GM12878 (cell line): ENCODE measurements at regions not wholly inside any gene's neighbourhood (a gene's known extent, or its start where the extent isn't known, plus 50 kb on each side); places are given as distances from the start of the nearest gene placed in this dataset.

Experiments used
- E4F1 ChIP-seq: fragments of 450-650 bp; IDR thresholded peaks from 2 replicates; pipeline ENCODE4 v1.6.1; 2018; ENCODE audit warnings: borderline replicate concordance, mild to moderate bottlenecking; ENCODE audit not compliant: partially characterized antibody
- IRF3 ChIP-seq: fragments of 450-650 bp; IDR thresholded peaks from 2 replicates; pipeline ENCODE4 v1.6.1; 2014; ENCODE audit warnings: mild to moderate bottlenecking
- MTA3 ChIP-seq: IDR thresholded peaks from 2 replicates; pipeline ENCODE4 v1.6.1; 2012; ENCODE audit warnings: low read length, inconsistent platforms, borderline replicate concordance
- MXI1 ChIP-seq: fragments of 150-350 bp; IDR thresholded peaks from 2 replicates; pipeline ENCODE4 v1.6.1; 2011; ENCODE audit warnings: low read depth, mild to moderate bottlenecking, inconsistent platforms, low read length, improper control_type of control experiment
- MYC ChIP-seq: IDR thresholded peaks from 2 replicates; pipeline ENCODE4 v1.6.1; 2011; ENCODE audit warnings: mild to moderate bottlenecking, low read length, moderate library complexity, inconsistent platforms; ENCODE audit not compliant: insufficient read depth, insufficient replicate concordance, insufficient read length, severe bottlenecking
- NFIC ChIP-seq: IDR thresholded peaks from 2 replicates; pipeline ENCODE4 v1.6.1; 2012; ENCODE audit warnings: low read depth, mild to moderate bottlenecking, inconsistent platforms, low read length, moderate library complexity
- NFYA ChIP-seq: IDR thresholded peaks from 2 replicates; pipeline ENCODE4 v1.6.1; 2011; ENCODE audit warnings: low read depth, mild to moderate bottlenecking, low read length, improper control_type of control experiment, borderline replicate concordance
- NKRF ChIP-seq: fragments of 450-650 bp; conservative IDR thresholded peaks from 2 replicates; pipeline ENCODE4 v1.6.1; 2017; ENCODE audit warnings: mild to moderate bottlenecking, moderate library complexity
- RCOR1 ChIP-seq: conservative IDR thresholded peaks from 2 replicates; pipeline ENCODE4 v1.6.1; 2012; ENCODE audit warnings: low read depth, low read length, improper control_type of control experiment
- SPI1 ChIP-seq: IDR thresholded peaks from 2 replicates; pipeline ENCODE4 v1.6.1; 2011; ENCODE audit warnings: low read depth, mild to moderate bottlenecking, low read length, moderate library complexity, borderline replicate concordance; ENCODE audit not compliant: insufficient read depth
- TARDBP ChIP-seq: IDR thresholded peaks from 2 replicates; pipeline ENCODE4 v1.6.1; 2016; ENCODE audit warnings: borderline replicate concordance
- TCF7 ChIP-seq: IDR thresholded peaks from 2 replicates; pipeline ENCODE4 v1.6.1; 2014; ENCODE audit warnings: antibody characterized with exemption, borderline replicate concordance
- ZBTB11 ChIP-seq: fragments of 450-650 bp; formaldehyde crosslinking; IDR thresholded peaks from 2 replicates; pipeline ENCODE4 v1.5.0; 2022; ENCODE audit warnings: mild to moderate bottlenecking, missing genetic modification characterization
- ZNF24 ChIP-seq: fragments of 450-650 bp; IDR thresholded peaks from 2 replicates; pipeline ENCODE4 v1.6.1; 2017; ENCODE audit warnings: antibody characterized with exemption, mild to moderate bottlenecking
- TF ChIP-seq, protein P1 (sequence below): fragments of 450-650 bp; formaldehyde crosslinking; IDR thresholded peaks from 2 replicates; pipeline ENCODE4 v1.4.0; 2020; ENCODE audit warnings: mild to moderate bottlenecking, moderate library complexity

- TF ChIP-seq E4F1 (no peak), ZNF24 (no peak), NFIC (peak; percentile 49), TCF7 (no peak), MTA3 (no peak), TARDBP (no peak; the same call in 1 of the 2 replicates), RCOR1 (no peak), ZBTB11 (peak; percentile 18; the same call in 1 of the 2 replicates), MXI1 (peak; percentile 59), IRF3 (no peak), NFYA (no peak), MYC (no peak), NKRF (0 out of 2 replicates have a peak, but pooled peaks have one; percentile 56), SPI1 (peak; percentile 87)
- TF ChIP-seq, protein P1, sequence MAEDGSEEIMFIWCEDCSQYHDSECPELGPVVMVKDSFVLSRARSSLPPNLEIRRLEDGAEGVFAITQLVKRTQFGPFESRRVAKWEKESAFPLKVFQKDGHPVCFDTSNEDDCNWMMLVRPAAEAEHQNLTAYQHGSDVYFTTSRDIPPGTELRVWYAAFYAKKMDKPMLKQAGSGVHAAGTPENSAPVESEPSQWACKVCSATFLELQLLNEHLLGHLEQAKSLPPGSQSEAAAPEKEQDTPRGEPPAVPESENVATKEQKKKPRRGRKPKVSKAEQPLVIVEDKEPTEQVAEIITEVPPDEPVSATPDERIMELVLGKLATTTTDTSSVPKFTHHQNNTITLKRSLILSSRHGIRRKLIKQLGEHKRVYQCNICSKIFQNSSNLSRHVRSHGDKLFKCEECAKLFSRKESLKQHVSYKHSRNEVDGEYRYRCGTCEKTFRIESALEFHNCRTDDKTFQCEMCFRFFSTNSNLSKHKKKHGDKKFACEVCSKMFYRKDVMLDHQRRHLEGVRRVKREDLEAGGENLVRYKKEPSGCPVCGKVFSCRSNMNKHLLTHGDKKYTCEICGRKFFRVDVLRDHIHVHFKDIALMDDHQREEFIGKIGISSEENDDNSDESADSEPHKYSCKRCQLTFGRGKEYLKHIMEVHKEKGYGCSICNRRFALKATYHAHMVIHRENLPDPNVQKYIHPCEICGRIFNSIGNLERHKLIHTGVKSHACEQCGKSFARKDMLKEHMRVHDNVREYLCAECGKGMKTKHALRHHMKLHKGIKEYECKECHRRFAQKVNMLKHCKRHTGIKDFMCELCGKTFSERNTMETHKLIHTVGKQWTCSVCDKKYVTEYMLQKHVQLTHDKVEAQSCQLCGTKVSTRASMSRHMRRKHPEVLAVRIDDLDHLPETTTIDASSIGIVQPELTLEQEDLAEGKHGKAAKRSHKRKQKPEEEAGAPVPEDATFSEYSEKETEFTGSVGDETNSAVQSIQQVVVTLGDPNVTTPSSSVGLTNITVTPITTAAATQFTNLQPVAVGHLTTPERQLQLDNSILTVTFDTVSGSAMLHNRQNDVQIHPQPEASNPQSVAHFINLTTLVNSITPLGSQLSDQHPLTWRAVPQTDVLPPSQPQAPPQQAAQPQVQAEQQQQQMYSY (CRISPR knock-in tag): no peak
Measured at GRCh38 chr6:26205625-26206574, 118.7 kb downstream of the HFE start (continued).
